Caco-2 (cell line): ENCODE measurements at regions not wholly inside any gene's neighbourhood (a gene's known extent, or its start where the extent isn't known, plus 50 kb on each side); places are given as distances from the start of the nearest gene placed in this dataset.

Source experiments
- BruUV-seq: library from RNA; stranded (reverse); fragments of 400-500 nt; replicated peaks from 2 replicates; lab custom pipeline; 2021; lab: Mats Ljungman, UMichigan
- CTCF ChIA-PET: fragments of 300-600 bp; sonication (Branson Sonifier 250); formaldehyde crosslinking; loops from one replicate; lab custom pipeline; 2022; ENCODE audit warnings: antibody characterized with exemption; lab: Charles Lee
- POLR2A ChIA-PET: fragments of 300-600 bp; sonication (Branson Sonifier 250); formaldehyde crosslinking; loops from one replicate; lab custom pipeline; 2022; ENCODE audit warnings: antibody characterized with exemption; lab: Charles Lee
- DNase-seq, 2 experiments: peaks; one replicate each; pipeline versions ENCODE4 v3.0.0 to v3.0.0-alpha.2; 2020 to 2022
- H3K27me3 ChIP-seq: replicated peaks from 2 replicates; pipeline ENCODE4 v1.6.0; 2011; ENCODE audit warnings: low read length; ENCODE audit not compliant: control insufficient read depth, insufficient read depth
- H3K36me3 ChIP-seq: 2 replicates; pipeline ENCODE4 v1.5.1; 2011; ENCODE audit warnings: low read length; ENCODE audit not compliant: control insufficient read depth, insufficient read depth
- H3K4me1 ChIP-seq: fragments of 250-450 bp; sonication (Bioruptor Pico); 2 replicates; pipeline ENCODE4 v1.5.1; 2020; ENCODE audit warnings: mild to moderate bottlenecking
- H3K4me3 ChIP-seq: 2 replicates; pipeline ENCODE4 v1.5.1; 2011; ENCODE audit warnings: low read depth, mild to moderate bottlenecking, control low read depth, low read length
- H3K9me3 ChIP-seq: fragments of 250-450 bp; sonication (Bioruptor Pico); 2 replicates; pipeline ENCODE4 v1.5.1; 2020; ENCODE audit warnings: mild to moderate bottlenecking, moderate library complexity
- H3K27ac Mint-ChIP-seq: one replicate; pipeline ENCODE4 v1.8.0; 2022; ENCODE audit warnings: mixed read lengths; ENCODE audit not compliant: unreplicated experiment
- H3K27me3 Mint-ChIP-seq: one replicate; pipeline ENCODE4 v1.8.0; 2022; ENCODE audit warnings: mixed read lengths; ENCODE audit not compliant: insufficient read depth, unreplicated experiment
- H3K36me3 Mint-ChIP-seq: one replicate; pipeline ENCODE4 v1.8.0; 2022; ENCODE audit warnings: mild to moderate bottlenecking, mixed read lengths; ENCODE audit not compliant: insufficient read depth, unreplicated experiment
- H3K4me1 Mint-ChIP-seq: one replicate; pipeline ENCODE4 v1.8.0; 2022; ENCODE audit warnings: low read depth, mixed read lengths; ENCODE audit not compliant: unreplicated experiment
- H3K4me3 Mint-ChIP-seq: one replicate; pipeline ENCODE4 v1.8.0; 2022; ENCODE audit warnings: mild to moderate bottlenecking, moderate library complexity, mixed read lengths; ENCODE audit not compliant: unreplicated experiment
- H3K9me3 Mint-ChIP-seq: one replicate; pipeline ENCODE4 v1.8.0; 2022; ENCODE audit warnings: mixed read lengths; ENCODE audit not compliant: unreplicated experiment
- CTCF ChIP-seq, 2 experiments: fragments of 200-600 bp in 1 of 2; IDR thresholded peaks; 1 replicate in 1 of 2; 2 replicates in 1 of 2; pipeline versions ENCODE4 v1.5.1 to v1.8.0; 2011 to 2022; ENCODE audit warnings: antibody characterized with exemption in 1 of 2, control low read depth in 1 of 2, inconsistent platforms in 1 of 2, low read depth in 1 of 2, low read length in 1 of 2, mild to moderate bottlenecking in 1 of 2, moderate library complexity in 1 of 2; ENCODE audit not compliant: insufficient read depth in 1 of 2, severe bottlenecking in 1 of 2, unreplicated experiment in 1 of 2
- intact Hi-C: fragments of 100-400 bp; cut with micrococcal nuclease; formaldehyde crosslinking; loops from one replicate; pipeline ENCODE4 v1.10.0; 2022; ENCODE audit not compliant: unreplicated experiment

DNA sequence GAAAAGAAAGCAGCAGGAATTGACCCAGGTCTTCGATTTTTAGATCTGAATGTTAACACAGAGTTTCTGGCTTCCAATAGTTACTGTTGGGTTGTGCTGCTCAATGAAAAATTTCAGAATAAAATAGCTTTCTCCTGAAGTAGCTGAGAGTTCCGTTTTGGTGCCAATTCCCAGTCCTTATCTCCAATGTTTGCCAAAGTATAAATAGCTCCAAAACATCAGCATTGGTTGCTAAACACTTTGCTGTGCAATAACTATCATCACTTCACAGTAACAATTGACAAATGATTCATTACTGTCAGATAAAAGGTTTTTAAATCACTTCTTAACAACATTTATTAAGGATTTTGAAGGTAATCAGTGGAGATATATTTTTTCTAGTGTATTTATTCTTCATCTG is 446.0 kb downstream of the PCDH20 start:
- 0 out of 2 replicates have a peak, but pooled peaks cover 11% of the 10 kb centered on the region for H3K4me1 ChIP-seq

DNA sequence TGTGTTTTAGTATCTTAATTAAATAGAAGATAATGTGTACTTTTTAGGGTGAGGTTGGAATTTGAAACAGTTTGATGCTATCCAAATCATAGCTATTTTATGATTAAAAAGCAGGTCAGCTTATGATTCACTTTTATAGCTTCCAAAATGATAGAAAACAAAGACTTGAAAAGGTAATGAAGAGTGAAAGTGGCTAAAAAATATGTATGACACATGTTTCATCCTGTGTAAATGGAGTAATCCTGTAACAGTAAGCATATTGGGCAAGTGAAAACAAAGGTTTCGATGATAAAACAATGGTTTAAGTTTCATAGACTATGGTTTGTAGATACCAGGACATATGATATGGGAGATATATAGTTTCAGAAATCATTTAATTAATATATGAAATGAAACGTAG is 456.2 kb downstream of the PCDH20 start:
- Mint-ChIP-seq H3K36me3 (no peaks in the 10 kb centered on the region), H3K4me3 (no peak overlapping the region), H3K27ac (no peak overlapping the region), H3K27me3 (no peaks in the 10 kb centered on the region), H3K4me1 (no peaks in the 10 kb centered on the region), H3K9me3 (no peaks in the 10 kb centered on the region)
- TF ChIP-seq CTCF (IDR thresholded peaks at IDR 0.05; ENCODE audit: insufficient read depth in 1 of 2, low read depth in 1 of 2, low read length in 1 of 2, severe bottlenecking in 1 of 2, unreplicated experiment in 1 of 2), result no peak
- Histone ChIP-seq H3K36me3 (no peaks in the 10 kb centered on the region), H3K9me3 (no peaks in the 10 kb centered on the region), H3K4me1 (no peaks in the 10 kb centered on the region), H3K4me3 (no peak overlapping the region), H3K27me3 (no peaks in the 10 kb centered on the region)
- DNase-seq, result no peak
- intact Hi-C loops, result loop anchor here (5.0 kb wide), 1 partner anchor 298 kb away; no protein-coding TSS in a partner anchor
- ChIA-PET CTCF (no interaction called here), POLR2A (no interaction called here)
- BruUV-seq, result no TSS peak

More for the DNA sequence above, 446.0 kb downstream of the PCDH20 start:
- H3K4me1 Mint-ChIP-seq, result no peaks in the 10 kb centered on the region
- ChIA-PET CTCF (no interaction called here), POLR2A (no interaction called here)
- intact Hi-C loops, result no loop called here
- BruUV-seq, result no TSS peak
- H3K4me3 Mint-ChIP-seq, result no peak overlapping the region
- Histone ChIP-seq H3K36me3 (no peaks in the 10 kb centered on the region), H3K4me3 (no peak overlapping the region), H3K9me3 (peaks cover 5% of the 10 kb centered on the region; the same call in 1 of the 2 replicates), H3K27me3 (no peaks in the 10 kb centered on the region)
- no peaks in the 10 kb centered on the region for H3K27me3 Mint-ChIP-seq
- H3K27ac Mint-ChIP-seq, result no peak overlapping the region
- no peak for TF ChIP-seq CTCF (IDR thresholded peaks at IDR 0.05; ENCODE audit: insufficient read depth in 1 of 2, low read depth in 1 of 2, low read length in 1 of 2, severe bottlenecking in 1 of 2, unreplicated experiment in 1 of 2)
- peaks cover 17% of the 10 kb centered on the region for H3K9me3 Mint-ChIP-seq
- no peak for DNase-seq
- H3K36me3 Mint-ChIP-seq, result no peaks in the 10 kb centered on the region

GRCh38 chr13:60957816-60958215 is 457.8 kb downstream of the PCDH20 start:
- no peak overlapping the region for H3K27ac Mint-ChIP-seq
- CTCF ChIA-PET, result no interaction called here
- TF ChIP-seq CTCF (IDR thresholded peaks at IDR 0.05; ENCODE audit: insufficient read depth in 1 of 2, low read depth in 1 of 2, low read length in 1 of 2, severe bottlenecking in 1 of 2, unreplicated experiment in 1 of 2), result no peak
- intact Hi-C loops, result loop anchor here (5.0 kb wide), 1 partner anchor 299 kb away; no protein-coding TSS in a partner anchor
- no peaks in the 10 kb centered on the region for H3K9me3 ChIP-seq
- H3K4me3 Mint-ChIP-seq, result no peak overlapping the region
- H3K4me1 ChIP-seq, result no peaks in the 10 kb centered on the region
- no peaks in the 10 kb centered on the region for H3K4me1 Mint-ChIP-seq
- POLR2A ChIA-PET, result no interaction called here
- no peaks in the 10 kb centered on the region for H3K36me3 ChIP-seq
- no peak for DNase-seq
- H3K27me3 Mint-ChIP-seq, result no peaks in the 10 kb centered on the region
- no TSS peak for BruUV-seq
- H3K36me3 Mint-ChIP-seq, result no peaks in the 10 kb centered on the region
- no peak overlapping the region for H3K4me3 ChIP-seq
- H3K9me3 Mint-ChIP-seq, result no peaks in the 10 kb centered on the region
- H3K27me3 ChIP-seq, result no peaks in the 10 kb centered on the region
